H9 (cell line): ENCODE measurements at regions not wholly inside any gene's neighbourhood (a gene's known extent, or its start where the extent isn't known, plus 50 kb on each side); places are given as distances from the start of the nearest gene placed in this dataset.

ENCODE experiments used
- DNase-seq: peaks from one replicate; pipeline ENCODE4 v3.0.0-alpha.2; 2017
- H2AFZ ChIP-seq: one replicate; pipeline ENCODE4 v1.6.1; 2013; ENCODE audit warnings: mild to moderate bottlenecking, low read length, control low read depth, moderate library complexity
- H2AK5ac ChIP-seq: 2 replicates; pipeline ENCODE4 v1.6.1; 2013; ENCODE audit warnings: low read length, control low read depth, mixed read lengths; ENCODE audit not compliant: insufficient read length
- H2BK120ac ChIP-seq: one replicate; pipeline ENCODE4 v1.6.1; 2013; ENCODE audit warnings: low read depth, mild to moderate bottlenecking, low read length, control low read depth, inconsistent platforms; ENCODE audit not compliant: poor library complexity, severe bottlenecking
- H2BK12ac ChIP-seq: 2 replicates; pipeline ENCODE4 v1.6.1; 2013; ENCODE audit warnings: low read length, control low read depth, mixed read lengths, low read depth; ENCODE audit not compliant: insufficient read length
- H2BK15ac ChIP-seq: 2 replicates; pipeline ENCODE4 v1.6.1; 2013; ENCODE audit warnings: low read depth, low read length, control low read depth
- H2BK20ac ChIP-seq: one replicate; pipeline ENCODE4 v1.6.1; 2013; ENCODE audit warnings: low read depth, mild to moderate bottlenecking, low read length, control low read depth, inconsistent platforms; ENCODE audit not compliant: poor library complexity, severe bottlenecking
- H2BK5ac ChIP-seq: 2 replicates; pipeline ENCODE4 v1.6.1; 2013; ENCODE audit warnings: low read length, control low read depth, mixed read lengths; ENCODE audit not compliant: insufficient read length
- H3K14ac ChIP-seq: 2 replicates; pipeline ENCODE4 v1.6.1; 2013; ENCODE audit warnings: low read length, control low read depth; ENCODE audit not compliant: insufficient read depth
- H3K18ac ChIP-seq: 2 replicates; pipeline ENCODE4 v1.6.1; 2013; ENCODE audit warnings: low read depth, mild to moderate bottlenecking, mixed read lengths, low read length, control low read depth; ENCODE audit not compliant: insufficient read length
- H3K23ac ChIP-seq: 2 replicates; pipeline ENCODE4 v1.6.1; 2013; ENCODE audit warnings: low read length, control low read depth, mixed read lengths, low read depth; ENCODE audit not compliant: insufficient read length
- H3K23me2 ChIP-seq: 2 replicates; pipeline ENCODE4 v1.6.1; 2013; ENCODE audit warnings: low read depth, mild to moderate bottlenecking, mixed read lengths, low read length, control low read depth; ENCODE audit not compliant: insufficient read length, poor library complexity, severe bottlenecking
- H3K27ac ChIP-seq: 2 replicates; pipeline ENCODE4 v1.5.1; 2013; ENCODE audit warnings: low read length, control low read depth, mixed read lengths, low read depth; ENCODE audit not compliant: insufficient read length
- H3K27me3 ChIP-seq: 2 replicates; pipeline ENCODE4 v1.6.1; 2013; ENCODE audit warnings: low read length, control low read depth, inconsistent platforms; ENCODE audit not compliant: insufficient read depth
- H3K4ac ChIP-seq: 2 replicates; pipeline ENCODE4 v1.6.1; 2013; ENCODE audit warnings: low read depth, mild to moderate bottlenecking, control low read depth, inconsistent platforms, low read length, moderate library complexity
- H3K4me1 ChIP-seq: 2 replicates; pipeline ENCODE4 v1.6.1; 2013; ENCODE audit warnings: low read length, control low read depth, inconsistent platforms; ENCODE audit not compliant: insufficient read depth
- H3K4me2 ChIP-seq: 2 replicates; pipeline ENCODE4 v1.6.1; 2013; ENCODE audit warnings: low read length, control low read depth, mixed read lengths; ENCODE audit not compliant: insufficient read length, insufficient read depth
- H3K56ac ChIP-seq: 2 replicates; pipeline ENCODE4 v1.6.1; 2013; ENCODE audit warnings: low read depth, mild to moderate bottlenecking, mixed read lengths, low read length, control low read depth; ENCODE audit not compliant: insufficient read length
- H3K79me1 ChIP-seq: 2 replicates; pipeline ENCODE4 v1.6.1; 2013; ENCODE audit warnings: low read depth, mild to moderate bottlenecking, moderate library complexity, low read length, control low read depth, inconsistent platforms; ENCODE audit not compliant: insufficient read depth, poor library complexity, severe bottlenecking
- H3K79me2 ChIP-seq: 2 replicates; pipeline ENCODE4 v1.6.1; 2013; ENCODE audit warnings: low read length, control low read depth, inconsistent platforms; ENCODE audit not compliant: insufficient read depth
- H3K9ac ChIP-seq: 2 replicates; pipeline ENCODE4 v1.6.1; 2013; ENCODE audit warnings: low read length, control low read depth, mixed read lengths; ENCODE audit not compliant: insufficient read length; ENCODE audit errors: extremely low read depth
- H3K9me3 ChIP-seq: one replicate; pipeline ENCODE4 v1.6.1; 2013; ENCODE audit warnings: low read depth, low read length, inconsistent platforms; ENCODE audit not compliant: control insufficient read depth
- H3T11ph ChIP-seq: one replicate; pipeline ENCODE4 v1.6.1; 2013; ENCODE audit warnings: mild to moderate bottlenecking, low read length, control low read depth, inconsistent platforms
- H4K20me1 ChIP-seq: one replicate; pipeline ENCODE4 v1.6.1; 2013; ENCODE audit not compliant: control insufficient read depth, insufficient read length, insufficient read depth
- H4K5ac ChIP-seq: 2 replicates; pipeline ENCODE4 v1.6.1; 2013; ENCODE audit warnings: low read depth, mild to moderate bottlenecking, mixed read lengths, low read length, control low read depth; ENCODE audit not compliant: insufficient read length
- H4K8ac ChIP-seq: replicated peaks from 2 replicates; pipeline ENCODE4 v1.6.1; 2013; ENCODE audit warnings: low read length, control low read depth, mixed read lengths, low read depth; ENCODE audit not compliant: insufficient read length
- H4K91ac ChIP-seq: 2 replicates; pipeline ENCODE4 v1.6.1; 2013; ENCODE audit warnings: low read depth, mild to moderate bottlenecking, moderate library complexity, mixed read lengths, low read length, control low read depth; ENCODE audit not compliant: insufficient read length
- H3K27ac Mint-ChIP-seq, 3 experiments: 2 replicates in 2 of 3; 3 replicates in 1 of 3; pipeline ENCODE4 v1.8.0; 2020 to 2021; ENCODE audit warnings: mixed read lengths in 3 of 3, mild to moderate bottlenecking in 1 of 3, moderate library complexity in 1 of 3
- H3K27me3 Mint-ChIP-seq: 2 replicates; pipeline ENCODE4 v1.8.0; 2021; ENCODE audit warnings: low read depth, mild to moderate bottlenecking, moderate library complexity, mixed read lengths
- H3K36me3 Mint-ChIP-seq, 3 experiments: 2 replicates in 2 of 3; 3 replicates in 1 of 3; pipeline ENCODE4 v1.8.0; 2020 to 2021; ENCODE audit warnings: low read depth in 3 of 3, mixed read lengths in 3 of 3; ENCODE audit not compliant: insufficient read depth in 1 of 3
- H3K4me1 Mint-ChIP-seq, 2 experiments: 2 replicates each; pipeline ENCODE4 v1.8.0; 2020; ENCODE audit warnings: mixed read lengths in 2 of 2
- H3K4me3 Mint-ChIP-seq, 2 experiments: 2 replicates in 1 of 2; 3 replicates in 1 of 2; pipeline ENCODE4 v1.8.0; 2020 to 2021; ENCODE audit warnings: mild to moderate bottlenecking in 2 of 2, mixed read lengths in 2 of 2, moderate library complexity in 1 of 2
- H3K9me3 Mint-ChIP-seq, 2 experiments: 2 replicates in 1 of 2; 3 replicates in 1 of 2; pipeline ENCODE4 v1.8.0; 2020; ENCODE audit warnings: mild to moderate bottlenecking in 2 of 2, mixed read lengths in 2 of 2, moderate library complexity in 1 of 2
- CTCF ChIP-seq: fragments of 200-600 bp; sonication (generic); conservative IDR thresholded peaks from 3 replicates; pipeline ENCODE4 v1.8.0; 2021; ENCODE audit warnings: antibody characterized with exemption, mild to moderate bottlenecking
- WGBS: extraction: QIAGEN DNeasy Blood & Tissue Kit; methylation state at CpG from one replicate; pipeline ENCODE4 v1.1.7; 2013; ENCODE audit warnings: missing lambda C conversion rate, low lambda C conversion rate, mixed read lengths; ENCODE audit not compliant: insufficient read length; ENCODE audit errors: extremely low coverage; 5-methylcytosine and 5-hydroxymethylcytosine counted together

DNA sequence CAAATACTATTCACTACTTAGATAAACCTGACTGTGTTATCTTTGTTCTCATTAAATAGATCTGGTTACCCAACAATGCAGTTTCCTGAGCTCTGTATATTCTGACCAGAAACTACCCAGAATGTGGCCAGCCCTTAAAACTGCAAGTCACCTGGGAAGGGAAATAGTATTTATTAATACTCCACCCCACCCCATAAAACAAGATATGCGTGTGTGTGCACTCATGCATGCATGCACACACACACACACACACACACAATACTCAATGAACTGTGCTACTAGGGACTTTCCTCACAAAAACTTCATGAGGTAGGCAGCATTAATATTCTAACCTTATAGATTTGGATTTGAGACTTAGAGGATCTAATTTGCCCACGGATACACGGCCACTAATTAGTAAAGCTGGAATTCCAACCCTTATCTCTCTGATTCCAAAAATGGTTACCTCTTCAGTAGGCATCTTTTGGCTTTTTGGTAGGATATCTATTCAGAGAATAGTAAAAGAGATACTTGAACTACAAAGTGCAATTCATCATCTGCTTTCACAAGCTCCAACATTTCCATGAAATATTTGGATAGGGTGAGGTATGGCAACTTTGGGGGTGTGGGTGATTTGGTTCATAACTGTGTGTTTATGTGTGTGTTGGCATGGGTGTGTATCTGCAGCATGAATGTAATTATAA lies 197.0 kb upstream of the CFAP20DC start:
- Histone ChIP-seq H3K9me3 (no peaks in the 10 kb centered on the region), H3K14ac (no peak overlapping the region), H2BK5ac (no peak overlapping the region), H2BK12ac (no peak overlapping the region), H2AFZ (no peak overlapping the region), H4K5ac (no peak overlapping the region), H2BK15ac (no peak overlapping the region), H3K4me1 (0 out of 2 replicates have a peak, but pooled peaks cover 4% of the 10 kb centered on the region), H2AK5ac (no peak overlapping the region), H3K23ac (no peak overlapping the region), H3K4ac (no peak overlapping the region), H3T11ph (no peak overlapping the region), H3K56ac (no peak overlapping the region), H4K91ac (no peak overlapping the region), H3K9ac (no peak overlapping the region), H3K79me1 (no peaks in the 10 kb centered on the region), H3K79me2 (no peaks in the 10 kb centered on the region), H4K20me1 (no peaks in the 10 kb centered on the region), H3K27ac (no peak overlapping the region), H3K27me3 (no peaks in the 10 kb centered on the region), H4K8ac (no peak overlapping the region), H2BK20ac (no peak overlapping the region), H3K4me2 (no peak overlapping the region), H3K18ac (no peak overlapping the region), H2BK120ac (no peak overlapping the region), H3K23me2 (no peaks in the 10 kb centered on the region)
- TF ChIP-seq CTCF: no peak
- no peak overlapping the region for H3K27ac Mint-ChIP-seq
- DNase-seq: no peak
- no CpG with 5 or more reads among the region's 3 CpGs for WGBS
- H3K27me3 Mint-ChIP-seq: no peaks in the 10 kb centered on the region
- no peak overlapping the region for H3K4me3 Mint-ChIP-seq
- peaks cover 11 to 12% of the 10 kb centered on the region in 2 experiments for H3K4me1 Mint-ChIP-seq
- no peaks in the 10 kb centered on the region; a peak in 1 of 5 replicates for H3K9me3 Mint-ChIP-seq
- H3K36me3 Mint-ChIP-seq: no peaks in the 10 kb centered on the region; a peak in 1 of 7 replicates
